ENCODE measurements at regions not wholly inside any gene's neighbourhood (a gene's known extent, or its start where the extent isn't known, plus 50 kb on each side); places are given as distances from the start of the nearest gene placed in this dataset.

- dilution Hi-C loops (cut with MboI; ENCODE audit: extremely low pct_ligation_motif_present, low sequenced_read_pairs) (no loop called here), intact Hi-C loops (cut with micrococcal nuclease) (no loop called here)
- Histone ChIP-seq H3K4me2 (ENCODE audit: insufficient read depth, low read length) (no peak overlapping the region), H3K9ac (replicated peaks; ENCODE audit: extremely low read depth, insufficient read depth, low read length) (no peak overlapping the region), H3K4me3 (replicated peaks in 1 of 3; ENCODE audit: insufficient read depth in 1 of 3, low read depth in 1 of 3, low read length in 3 of 3) (no peak overlapping the region), H3K36me3 (ENCODE audit: control insufficient read depth in 2 of 2, extremely low read depth in 1 of 2, insufficient read depth in 2 of 2, low read length in 2 of 2) (no peaks in the 10 kb centered on the region), H3K27ac (ENCODE audit: insufficient read depth, low read depth, low read length) (no peak overlapping the region), H3K9me1 (replicated peaks; ENCODE audit: control insufficient read depth, extremely low read depth, insufficient read depth, low read length) (no peaks in the 10 kb centered on the region), H3K4me1 (ENCODE audit: control insufficient read depth, extremely low read depth, insufficient read depth, low read length) (no peaks in the 10 kb centered on the region), H2AFZ (ENCODE audit: low read depth, low read length) (no peak overlapping the region), H3K9me3 (replicated peaks; ENCODE audit: control insufficient read depth, insufficient read depth, low read length) (peaks cover 4% of the 10 kb centered on the region), H3K79me2 (ENCODE audit: control insufficient read depth, insufficient read depth, low read length) (no peaks in the 10 kb centered on the region), H3K27me3 (ENCODE audit: control insufficient read depth in 2 of 2, insufficient read depth in 2 of 2, low read length in 2 of 2) (no peaks in the 10 kb centered on the region), H4K20me1 (replicated peaks; ENCODE audit: control insufficient read depth, extremely low read depth, insufficient read depth, low read length) (no peaks in the 10 kb centered on the region)
- POLR2A ChIA-PET: no interaction called here
- no peak for TF ChIP-seq CTCF (IDR thresholded peaks at IDR 0.05; ENCODE audit: extremely low read depth in 1 of 2, insufficient read depth in 1 of 2, low read depth in 1 of 2, low read length in 2 of 2)
- no peak for TF ChIP-seq FOS (IDR thresholded peaks at IDR 0.05; ENCODE audit: borderline replicate concordance, insufficient read depth, low read length)
- TF ChIP-seq POLR2AphosphoS5 (IDR thresholded peaks at IDR 0.05; ENCODE audit: insufficient read depth, low read depth, low read length): no peak
- no peak for TF ChIP-seq JUN (IDR thresholded peaks at IDR 0.05; ENCODE audit: borderline replicate concordance, insufficient read depth, insufficient read length, low read depth)
- TF ChIP-seq GATA2 (IDR thresholded peaks at IDR 0.05; ENCODE audit: insufficient read depth, insufficient read length, low read depth, low read length): no peak
- TF ChIP-seq MYC (IDR thresholded peaks at IDR 0.05; ENCODE audit: low read depth, low read length): no peak
- no peak for TF ChIP-seq MAX (IDR thresholded peaks at IDR 0.05; ENCODE audit: insufficient read depth, insufficient read length)
- TF ChIP-seq EZH2 (IDR thresholded peaks at IDR 0.05; ENCODE audit: borderline replicate concordance, low read depth, low read length, severe bottlenecking): no peak
- TF ChIP-seq POLR2A (IDR thresholded peaks at IDR 0.05; ENCODE audit: low read depth, low read length): no peak
- BruUV-seq (replicated peaks): no TSS peak
- DNase-seq (ENCODE audit: low read depth, low spot score): no peak
- CTCF ChIA-PET: no interaction called here
- no peak for FAIRE-seq
Measured at GRCh38 chr22:34639911-34640310, 426.0 kb upstream of the ISX start.

All from endothelial cell of umbilical vein (primary cell).